ENCODE measurements at regions not wholly inside any gene's neighbourhood (a gene's known extent, or its start where the extent isn't known, plus 50 kb on each side); places are given as distances from the start of the nearest gene placed in this dataset.

DNA sequence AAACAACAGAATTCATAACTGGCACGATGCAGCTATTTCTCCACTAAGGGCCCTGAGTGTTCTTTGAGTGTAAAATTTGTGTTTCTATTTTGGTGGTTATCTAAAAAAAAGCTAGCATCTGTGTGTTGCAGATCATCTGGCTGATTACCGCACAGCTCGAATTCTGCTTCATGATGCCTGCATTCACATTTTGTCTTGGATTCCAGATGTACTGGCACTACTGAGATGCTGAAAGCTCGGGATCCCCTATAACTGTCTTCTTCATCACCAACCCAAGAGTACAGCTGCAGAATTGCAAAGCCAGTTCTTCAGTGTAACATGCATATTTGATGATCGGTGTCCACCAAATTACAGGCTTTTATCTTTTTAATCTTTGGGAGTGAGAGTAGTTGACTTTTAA lies 51.6 kb upstream of the ZNF532 start:
- TF ChIP-seq, protein P1, sequence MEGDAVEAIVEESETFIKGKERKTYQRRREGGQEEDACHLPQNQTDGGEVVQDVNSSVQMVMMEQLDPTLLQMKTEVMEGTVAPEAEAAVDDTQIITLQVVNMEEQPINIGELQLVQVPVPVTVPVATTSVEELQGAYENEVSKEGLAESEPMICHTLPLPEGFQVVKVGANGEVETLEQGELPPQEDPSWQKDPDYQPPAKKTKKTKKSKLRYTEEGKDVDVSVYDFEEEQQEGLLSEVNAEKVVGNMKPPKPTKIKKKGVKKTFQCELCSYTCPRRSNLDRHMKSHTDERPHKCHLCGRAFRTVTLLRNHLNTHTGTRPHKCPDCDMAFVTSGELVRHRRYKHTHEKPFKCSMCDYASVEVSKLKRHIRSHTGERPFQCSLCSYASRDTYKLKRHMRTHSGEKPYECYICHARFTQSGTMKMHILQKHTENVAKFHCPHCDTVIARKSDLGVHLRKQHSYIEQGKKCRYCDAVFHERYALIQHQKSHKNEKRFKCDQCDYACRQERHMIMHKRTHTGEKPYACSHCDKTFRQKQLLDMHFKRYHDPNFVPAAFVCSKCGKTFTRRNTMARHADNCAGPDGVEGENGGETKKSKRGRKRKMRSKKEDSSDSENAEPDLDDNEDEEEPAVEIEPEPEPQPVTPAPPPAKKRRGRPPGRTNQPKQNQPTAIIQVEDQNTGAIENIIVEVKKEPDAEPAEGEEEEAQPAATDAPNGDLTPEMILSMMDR (optimal IDR thresholded peaks at IDR 0.05 in 1 of 3, IDR thresholded peaks at IDR 0.05 in 1 of 3, conservative IDR thresholded peaks at IDR 0.05 in 1 of 3; ENCODE audit: extremely low read depth in 1 of 3, insufficient read depth in 2 of 3, low read length in 3 of 3) = no peak
- TF ChIP-seq EZH2 (IDR thresholded peaks at IDR 0.05; ENCODE audit: low read length) = no peak

Measured in keratinocyte (primary cell).